Caco-2 (cell line): ENCODE measurements at regions not wholly inside any gene's neighbourhood (a gene's known extent, or its start where the extent isn't known, plus 50 kb on each side); places are given as distances from the start of the nearest gene placed in this dataset.

Source experiments
- BruUV-seq: library from RNA; stranded (reverse); fragments of 400-500 nt; replicated peaks from 2 replicates; lab custom pipeline; 2021; lab: Mats Ljungman, UMichigan
- CTCF ChIA-PET: fragments of 300-600 bp; sonication (Branson Sonifier 250); formaldehyde crosslinking; loops from one replicate; lab custom pipeline; 2022; ENCODE audit warnings: antibody characterized with exemption; lab: Charles Lee
- POLR2A ChIA-PET: fragments of 300-600 bp; sonication (Branson Sonifier 250); formaldehyde crosslinking; loops from one replicate; lab custom pipeline; 2022; ENCODE audit warnings: antibody characterized with exemption; lab: Charles Lee
- DNase-seq, 2 experiments: peaks; one replicate each; pipeline versions ENCODE4 v3.0.0 to v3.0.0-alpha.2; 2020 to 2022
- H3K27me3 ChIP-seq: replicated peaks from 2 replicates; pipeline ENCODE4 v1.6.0; 2011; ENCODE audit warnings: low read length; ENCODE audit not compliant: control insufficient read depth, insufficient read depth
- H3K36me3 ChIP-seq: 2 replicates; pipeline ENCODE4 v1.5.1; 2011; ENCODE audit warnings: low read length; ENCODE audit not compliant: control insufficient read depth, insufficient read depth
- H3K4me1 ChIP-seq: fragments of 250-450 bp; sonication (Bioruptor Pico); 2 replicates; pipeline ENCODE4 v1.5.1; 2020; ENCODE audit warnings: mild to moderate bottlenecking
- H3K4me3 ChIP-seq: 2 replicates; pipeline ENCODE4 v1.5.1; 2011; ENCODE audit warnings: low read depth, mild to moderate bottlenecking, control low read depth, low read length
- H3K9me3 ChIP-seq: fragments of 250-450 bp; sonication (Bioruptor Pico); 2 replicates; pipeline ENCODE4 v1.5.1; 2020; ENCODE audit warnings: mild to moderate bottlenecking, moderate library complexity
- H3K27ac Mint-ChIP-seq: one replicate; pipeline ENCODE4 v1.8.0; 2022; ENCODE audit warnings: mixed read lengths; ENCODE audit not compliant: unreplicated experiment
- H3K27me3 Mint-ChIP-seq: one replicate; pipeline ENCODE4 v1.8.0; 2022; ENCODE audit warnings: mixed read lengths; ENCODE audit not compliant: insufficient read depth, unreplicated experiment
- H3K36me3 Mint-ChIP-seq: one replicate; pipeline ENCODE4 v1.8.0; 2022; ENCODE audit warnings: mild to moderate bottlenecking, mixed read lengths; ENCODE audit not compliant: insufficient read depth, unreplicated experiment
- H3K4me1 Mint-ChIP-seq: one replicate; pipeline ENCODE4 v1.8.0; 2022; ENCODE audit warnings: low read depth, mixed read lengths; ENCODE audit not compliant: unreplicated experiment
- H3K4me3 Mint-ChIP-seq: one replicate; pipeline ENCODE4 v1.8.0; 2022; ENCODE audit warnings: mild to moderate bottlenecking, moderate library complexity, mixed read lengths; ENCODE audit not compliant: unreplicated experiment
- H3K9me3 Mint-ChIP-seq: one replicate; pipeline ENCODE4 v1.8.0; 2022; ENCODE audit warnings: mixed read lengths; ENCODE audit not compliant: unreplicated experiment
- CTCF ChIP-seq, 2 experiments: fragments of 200-600 bp in 1 of 2; IDR thresholded peaks; 1 replicate in 1 of 2; 2 replicates in 1 of 2; pipeline versions ENCODE4 v1.5.1 to v1.8.0; 2011 to 2022; ENCODE audit warnings: antibody characterized with exemption in 1 of 2, control low read depth in 1 of 2, inconsistent platforms in 1 of 2, low read depth in 1 of 2, low read length in 1 of 2, mild to moderate bottlenecking in 1 of 2, moderate library complexity in 1 of 2; ENCODE audit not compliant: insufficient read depth in 1 of 2, severe bottlenecking in 1 of 2, unreplicated experiment in 1 of 2
- intact Hi-C: fragments of 100-400 bp; cut with micrococcal nuclease; formaldehyde crosslinking; loops from one replicate; pipeline ENCODE4 v1.10.0; 2022; ENCODE audit not compliant: unreplicated experiment

- no peak overlapping the region for H3K4me3 ChIP-seq
- no peak for DNase-seq
- Mint-ChIP-seq H3K4me1 (peaks cover 50% of the 10 kb centered on the region), H3K27me3 (no peaks in the 10 kb centered on the region), H3K36me3 (peaks cover 9% of the 10 kb centered on the region), H3K4me3 (peak overlapping the region; percentile 52), H3K27ac (peak overlapping the region; percentile 98), H3K9me3 (peaks cover 10% of the 10 kb centered on the region)
- H3K27me3 ChIP-seq: no peaks in the 10 kb centered on the region
- no peaks in the 10 kb centered on the region for H3K36me3 ChIP-seq
- ChIA-PET POLR2A (no interaction called here), CTCF (no interaction called here)
- H3K4me1 ChIP-seq: peaks cover 54% of the 10 kb centered on the region
- no TSS peak for BruUV-seq
- TF ChIP-seq CTCF (IDR thresholded peaks at IDR 0.05; ENCODE audit: insufficient read depth in 1 of 2, low read depth in 1 of 2, low read length in 1 of 2, severe bottlenecking in 1 of 2, unreplicated experiment in 1 of 2): no peak
- intact Hi-C loops: loop anchor here (2.0 kb wide), 1 partner anchor 72 kb away; no protein-coding TSS in a partner anchor
- no peaks in the 10 kb centered on the region for H3K9me3 ChIP-seq
These were observed 136.9 kb upstream of the RREB1 start for GRCh38 chr6:6970851-6971250.

GRCh38 chr6:6971369-6971768 lies 136.4 kb upstream of the RREB1 start:
- Histone ChIP-seq H3K36me3 (no peaks in the 10 kb centered on the region), H3K4me1 (peaks cover 53% of the 10 kb centered on the region), H3K27me3 (no peaks in the 10 kb centered on the region), H3K4me3 (no peak overlapping the region), H3K9me3 (no peaks in the 10 kb centered on the region)
- POLR2A ChIA-PET: interaction anchor here (0.5 kb wide), 1 partner anchor 121 kb away, joined by 4 read pairs; no protein-coding TSS in a partner anchor
- no peak for TF ChIP-seq CTCF (IDR thresholded peaks at IDR 0.05; ENCODE audit: insufficient read depth in 1 of 2, low read depth in 1 of 2, low read length in 1 of 2, severe bottlenecking in 1 of 2, unreplicated experiment in 1 of 2)
- Mint-ChIP-seq H3K27me3 (no peaks in the 10 kb centered on the region), H3K4me1 (peaks cover 50% of the 10 kb centered on the region), H3K27ac (peak overlapping the region; percentile 98), H3K36me3 (peaks cover 9% of the 10 kb centered on the region), H3K4me3 (no peak overlapping the region), H3K9me3 (peaks cover 10% of the 10 kb centered on the region)
- CTCF ChIA-PET: no interaction called here
- BruUV-seq: no TSS peak
- DNase-seq: peak; percentile 41 to 71
- intact Hi-C loops: loop anchor here (2.0 kb wide), 1 partner anchor 71 kb away; no protein-coding TSS in a partner anchor

- CTCF ChIA-PET: no interaction called here
- POLR2A ChIA-PET: no interaction called here
- intact Hi-C loops: no loop called here
- peaks cover 9% of the 10 kb centered on the region for H3K36me3 Mint-ChIP-seq
- H3K4me1 Mint-ChIP-seq: peaks cover 41% of the 10 kb centered on the region
- DNase-seq: no peak
- Histone ChIP-seq H3K9me3 (no peaks in the 10 kb centered on the region), H3K27me3 (no peaks in the 10 kb centered on the region), H3K36me3 (no peaks in the 10 kb centered on the region), H3K4me3 (no peak overlapping the region), H3K4me1 (peaks cover 50% of the 10 kb centered on the region)
- no peak for TF ChIP-seq CTCF (IDR thresholded peaks at IDR 0.05; ENCODE audit: insufficient read depth in 1 of 2, low read depth in 1 of 2, low read length in 1 of 2, severe bottlenecking in 1 of 2, unreplicated experiment in 1 of 2)
- no peak overlapping the region for H3K4me3 Mint-ChIP-seq
- H3K27ac Mint-ChIP-seq: peak overlapping the region; percentile 98
- no TSS peak for BruUV-seq
- no peaks in the 10 kb centered on the region for H3K27me3 Mint-ChIP-seq
- H3K9me3 Mint-ChIP-seq: peaks cover 10% of the 10 kb centered on the region
These were observed 135.3 kb upstream of the RREB1 start for GRCh38 chr6:6972456-6972855.
